NCI-H2171 (cell line): ENCODE measurements at regions not wholly inside any gene's neighbourhood (a gene's known extent, or its start where the extent isn't known, plus 50 kb on each side); places are given as distances from the start of the nearest gene placed in this dataset.
"Not testable (repeated sequence)": the region's sequence is repeated elsewhere in the genome, so short reads cannot be mapped to it uniquely, and the experiment has no call there.

Source experiments
- DNase-seq: peaks from one replicate; lab custom pipeline; 2025; lab: John Stamatoyannopoulos, UW

DNA sequence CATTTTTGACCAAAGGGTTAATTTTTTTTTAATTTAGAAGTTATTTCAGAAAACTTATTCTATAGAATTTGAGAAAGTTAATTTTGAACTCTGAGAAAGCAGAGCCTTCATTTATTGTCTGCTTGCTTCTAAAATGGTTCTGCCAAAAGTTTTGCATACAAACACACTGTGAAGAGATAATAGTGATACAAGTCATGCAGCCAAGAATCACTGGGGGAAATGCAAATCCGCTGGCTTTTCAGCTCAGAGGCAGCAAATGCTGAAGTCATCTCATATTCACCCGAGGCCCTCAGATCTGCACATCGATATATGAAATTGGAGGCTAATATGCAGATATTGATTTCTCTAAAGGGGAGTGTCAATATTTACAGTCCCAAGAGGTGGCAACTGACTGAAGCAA, 186.2 kb downstream of the KIT start:
- no peak for DNase-seq

DNA sequence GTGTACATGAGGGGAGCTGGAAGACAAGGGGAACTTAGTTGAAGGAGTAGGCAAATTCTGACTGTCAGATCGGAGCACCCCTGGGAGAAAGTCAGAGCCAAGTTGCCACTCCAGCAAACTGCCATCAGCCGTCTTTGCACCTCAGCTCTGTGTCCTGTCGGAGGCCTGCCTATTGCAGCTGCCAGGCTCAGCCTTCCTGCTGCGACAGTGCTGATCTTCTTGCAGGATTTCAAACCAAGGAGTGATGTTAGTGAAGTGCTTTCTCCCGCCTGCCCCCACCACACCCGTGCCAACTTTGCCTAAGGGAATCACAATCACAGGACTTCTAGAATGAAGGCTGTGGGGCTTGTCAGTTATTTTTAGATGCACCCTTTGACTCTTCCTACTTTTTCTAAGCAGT, 185.3 kb downstream of the KIT start:
- no peak for DNase-seq

DNA sequence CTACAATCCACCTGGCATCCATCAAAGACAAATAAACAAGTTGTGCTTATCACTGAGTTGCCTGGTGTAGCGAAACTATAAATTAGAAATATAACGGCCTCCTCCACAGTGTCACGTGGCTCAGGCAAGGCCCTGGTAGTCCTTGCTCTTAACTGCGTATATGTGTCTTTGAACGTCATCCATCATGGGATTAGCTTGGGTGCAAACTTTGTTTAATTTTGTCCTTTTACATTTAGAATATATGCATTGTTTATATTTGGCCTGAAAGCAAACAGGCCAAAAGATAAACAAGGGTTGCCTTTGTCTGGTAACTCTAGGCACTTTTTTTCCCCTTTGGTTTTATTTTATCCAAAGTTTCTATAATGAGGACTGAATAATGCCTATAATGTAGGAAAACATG, 184.9 kb downstream of the KIT start:
- no peak for DNase-seq

DNA sequence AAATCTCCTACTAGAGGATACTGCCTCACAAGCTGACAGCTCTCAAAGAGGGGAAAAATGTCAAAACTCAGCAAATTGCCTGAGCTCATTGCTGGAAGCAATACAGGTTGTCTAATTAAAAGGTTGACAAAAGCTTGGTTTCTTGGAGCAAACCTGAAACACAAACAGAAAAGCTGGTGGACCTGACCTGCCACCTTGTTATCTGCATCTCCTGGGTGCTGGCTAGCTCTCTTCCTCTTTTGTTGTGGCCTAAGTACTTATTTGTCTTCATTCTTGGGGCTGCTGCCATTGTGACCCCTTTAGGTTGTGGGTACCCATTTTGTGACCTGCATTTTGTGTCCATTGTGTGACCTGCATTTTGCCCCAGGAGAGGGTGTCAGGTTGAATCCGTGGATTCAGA, 184.5 kb downstream of the KIT start:
- DNase-seq: no peak

DNA sequence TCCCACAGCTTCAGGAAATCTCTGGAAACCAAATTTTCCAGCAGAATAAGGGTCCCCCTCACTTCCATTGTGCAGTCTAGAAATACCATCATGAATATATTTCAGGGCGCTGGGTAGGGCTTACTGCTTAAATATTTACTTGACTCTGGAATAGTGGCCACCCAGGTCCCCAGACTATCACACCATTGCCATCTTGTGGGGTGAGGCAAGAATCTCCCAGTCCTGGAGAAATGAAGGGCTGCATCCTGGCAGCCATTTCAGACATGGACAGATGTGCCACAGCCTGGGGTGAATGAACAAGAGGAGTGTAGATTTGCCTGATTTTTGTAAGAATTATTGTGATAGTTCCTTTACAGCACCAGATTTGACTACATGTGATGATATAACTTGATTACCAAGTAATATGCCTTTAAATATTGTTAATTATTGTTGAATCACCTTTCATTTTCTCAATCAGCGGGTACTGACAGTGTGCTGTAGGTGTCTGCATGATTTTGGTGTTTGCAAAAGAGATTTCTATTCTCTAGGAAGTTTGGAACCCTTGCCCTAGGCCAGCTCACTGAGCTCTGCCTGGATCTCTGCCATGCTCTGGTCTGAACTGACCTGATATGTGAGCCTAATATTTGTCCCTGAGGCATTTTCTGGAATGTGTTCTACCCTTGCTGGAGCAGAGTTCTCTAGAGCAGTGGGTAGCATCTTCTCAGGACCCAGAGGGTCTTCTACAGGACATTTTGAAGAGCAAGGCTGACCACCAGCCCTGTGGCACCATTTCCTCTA, 183.4 kb downstream of the KIT start:
- no peak for DNase-seq

DNA sequence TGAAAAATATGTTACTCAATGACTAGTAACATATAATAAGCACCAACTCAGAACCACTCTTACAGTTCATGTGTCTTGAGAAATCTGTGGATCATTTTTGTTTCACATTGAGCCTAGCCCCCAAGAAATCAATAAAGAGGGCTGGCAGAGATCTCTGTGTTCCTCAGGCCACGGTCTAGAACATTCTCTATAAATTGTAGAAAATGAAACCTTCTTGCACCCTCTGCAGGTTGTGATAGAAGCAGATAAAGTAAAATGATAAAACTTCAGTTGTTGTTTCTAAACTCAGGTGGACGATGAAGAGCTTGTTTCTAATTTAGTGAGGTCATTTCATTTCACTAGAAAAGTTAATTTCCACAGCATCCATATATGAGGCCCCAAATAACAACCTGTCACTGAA, 182.7 kb downstream of the KIT start:
- no peak for DNase-seq

DNA sequence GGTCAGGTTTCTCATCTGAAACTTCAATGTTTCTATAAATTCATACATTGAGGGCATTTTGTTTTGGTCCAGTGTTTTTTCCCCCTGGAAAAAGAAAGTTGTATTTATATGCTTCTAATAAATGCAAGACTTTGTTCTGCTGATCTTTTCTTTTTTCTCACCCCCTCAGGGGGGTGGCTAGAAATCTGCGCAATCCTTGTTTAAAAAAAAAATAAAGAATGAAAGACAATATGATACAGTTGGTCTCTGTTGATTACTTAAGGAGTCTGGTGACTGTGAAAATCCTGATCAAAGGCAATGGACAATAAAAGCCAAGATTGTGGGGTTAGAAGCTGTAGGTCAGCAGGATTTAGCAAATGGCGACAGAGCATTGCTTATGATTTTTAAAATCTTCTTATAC, 180.5 kb downstream of the KIT start:
- DNase-seq: no peak

DNA sequence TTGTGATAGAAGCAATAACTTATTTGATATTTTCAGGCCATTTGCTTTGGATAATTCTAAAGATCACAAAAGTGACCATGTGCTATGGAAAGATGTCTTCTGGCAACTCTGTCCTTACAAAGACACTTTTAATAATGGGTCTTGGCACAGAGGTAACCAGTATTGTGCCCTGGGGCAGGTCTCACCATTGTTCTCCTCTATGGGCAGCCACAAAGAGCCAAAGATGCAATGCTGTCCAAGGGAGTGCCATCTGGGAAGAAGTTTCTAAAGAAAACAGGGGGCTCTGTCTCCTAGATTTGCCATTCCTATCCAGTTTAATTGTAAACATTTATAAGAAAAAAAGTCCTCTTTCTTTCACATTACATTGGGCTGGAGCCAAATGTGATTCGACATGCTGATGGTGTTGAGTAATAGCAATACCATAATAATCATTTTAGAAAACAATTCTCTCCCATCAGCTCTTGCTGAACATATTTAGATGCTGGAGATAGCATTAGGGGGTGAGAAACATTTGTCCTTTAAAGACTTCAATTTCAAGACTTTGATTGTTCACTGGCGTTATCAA, 179.9 kb downstream of the KIT start:
- no peak for DNase-seq

DNA sequence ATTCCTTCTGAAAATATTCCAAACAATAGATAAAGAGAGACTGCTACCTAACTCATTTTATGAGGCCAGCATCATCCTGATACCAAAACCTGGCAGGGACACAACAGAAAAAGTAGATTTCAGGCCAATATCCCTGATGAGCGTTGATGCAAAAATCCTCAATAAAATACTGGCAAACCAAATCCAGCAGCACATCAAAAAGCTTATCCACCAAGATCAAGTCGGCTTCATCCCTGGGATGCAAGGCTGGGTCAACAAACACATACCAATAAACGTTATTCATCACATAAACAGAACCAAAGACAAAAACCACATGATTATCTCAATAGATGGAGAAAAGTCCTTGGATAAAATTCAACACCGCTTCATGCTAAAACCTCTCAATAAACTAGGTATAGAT, 170.6 kb downstream of the KIT start:
- not testable (repeated sequence) for DNase-seq

DNA sequence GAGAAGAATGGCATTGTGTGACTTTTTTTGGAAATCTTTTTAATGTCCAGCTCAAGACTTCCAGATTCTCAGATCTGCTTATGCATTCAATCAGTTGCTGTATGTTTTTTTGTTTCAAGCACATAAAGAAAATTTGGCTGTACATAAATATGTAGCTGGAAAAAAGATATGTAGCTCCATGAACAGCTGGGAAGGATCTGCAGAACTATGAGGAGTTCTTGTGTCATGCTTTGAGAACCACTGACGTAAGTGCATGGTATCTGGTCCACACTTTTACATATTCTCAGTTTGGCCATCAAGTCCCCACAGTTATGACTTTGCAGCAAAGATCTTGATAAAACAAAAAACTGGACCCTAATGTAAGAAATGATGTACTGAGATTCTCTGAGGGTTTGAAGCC, 165.9 kb downstream of the KIT start:
- DNase-seq: no peak

DNA sequence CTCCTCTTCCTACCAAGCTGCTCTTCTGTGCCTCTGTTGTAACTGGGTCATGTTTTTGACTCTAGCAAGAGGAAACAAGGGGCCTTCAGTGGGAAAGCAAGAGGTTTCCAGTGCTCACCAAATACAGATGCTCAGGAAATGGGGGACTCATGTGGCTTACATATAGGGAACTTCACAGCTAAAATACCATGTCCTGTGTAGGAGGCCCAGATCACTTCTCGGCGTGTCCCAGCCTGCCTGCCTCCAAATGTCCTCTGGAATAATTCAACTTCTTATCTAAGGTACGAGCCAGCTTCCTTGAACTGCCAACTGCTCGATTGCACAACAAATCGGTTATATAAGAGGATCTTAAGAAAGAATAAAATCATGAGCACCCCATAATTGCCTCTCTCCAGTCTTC, 161.3 kb downstream of the KIT start:
- no peak for DNase-seq

DNA sequence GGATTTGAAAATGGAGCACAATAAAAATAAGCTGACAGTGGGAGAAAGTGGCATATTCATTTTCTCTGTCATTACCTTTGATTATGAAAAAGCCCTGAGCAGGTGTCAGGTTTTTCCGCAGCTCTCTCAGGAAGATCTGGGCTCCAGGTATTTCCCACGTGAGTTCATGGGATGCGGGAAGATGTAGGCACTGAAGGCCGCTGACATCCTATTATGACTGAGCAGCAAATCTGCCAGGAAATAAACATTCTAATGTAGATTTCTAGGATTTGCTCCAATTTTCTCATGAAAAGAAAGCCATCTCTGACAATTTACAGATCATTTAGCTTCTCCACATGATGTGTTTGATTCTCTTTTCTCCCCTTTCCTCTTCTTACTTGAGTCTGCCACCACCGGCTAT, 160.7 kb downstream of the KIT start:
- DNase-seq: no peak

DNA sequence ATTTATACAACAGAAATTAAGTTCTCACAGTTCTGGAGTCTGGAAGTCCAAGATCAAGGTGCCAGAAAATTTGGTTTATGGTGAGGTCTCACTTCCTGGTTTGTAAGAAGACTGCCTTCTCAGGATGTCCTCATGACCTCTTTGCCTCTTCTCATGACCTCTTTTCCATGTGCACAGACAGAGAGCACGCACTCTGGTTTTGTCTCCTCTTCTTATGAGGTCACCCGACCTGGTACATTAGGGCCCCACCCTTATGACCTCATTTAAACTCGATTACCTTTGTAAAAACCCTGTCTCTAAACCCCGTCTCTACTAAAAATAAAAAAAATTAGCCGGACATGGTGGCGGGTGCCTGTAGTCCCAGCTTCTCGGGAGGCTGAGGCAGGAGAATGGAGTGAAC, 155.9 kb downstream of the KIT start:
- DNase-seq: no peak

DNA sequence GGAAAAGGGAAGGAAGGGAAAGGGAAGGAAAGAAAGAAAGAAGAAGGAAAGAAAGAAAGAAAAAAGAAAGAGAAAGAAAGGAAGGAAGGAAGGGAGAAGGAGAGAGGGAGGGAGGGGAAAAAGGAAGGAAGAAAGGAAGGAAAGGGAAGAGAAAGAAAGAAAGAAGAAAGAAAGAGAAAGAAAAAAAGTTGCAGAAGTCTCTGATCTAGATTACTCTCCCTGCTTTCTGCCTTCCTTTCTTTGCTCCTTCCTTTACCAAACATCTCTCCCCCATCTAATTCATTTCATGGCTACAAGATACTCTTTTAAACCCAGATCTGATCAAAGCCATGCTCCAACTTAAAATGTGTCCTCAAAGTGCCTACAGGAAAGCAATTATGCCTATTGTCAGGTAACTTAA, 148.6 kb downstream of the KIT start:
- no peak for DNase-seq

DNA sequence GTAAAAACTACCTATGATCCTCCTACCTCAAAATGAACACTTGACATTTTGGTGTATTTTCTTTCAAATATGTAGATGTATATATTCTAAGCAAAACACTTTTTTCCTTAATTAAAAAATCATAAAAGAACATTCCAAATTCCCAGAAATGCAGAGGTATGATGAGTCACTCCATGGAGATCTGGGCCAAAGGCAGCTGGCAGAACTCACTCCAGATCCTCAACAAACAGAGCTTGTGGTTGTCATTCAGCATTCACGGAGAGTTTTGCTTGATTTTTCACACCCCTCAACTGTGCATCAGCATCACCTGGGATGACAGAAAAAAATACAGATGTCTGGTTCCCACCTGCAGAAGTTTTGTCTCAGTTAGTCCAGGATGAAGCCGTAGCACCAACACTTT, 144.6 kb downstream of the KIT start:
- no peak for DNase-seq

DNA sequence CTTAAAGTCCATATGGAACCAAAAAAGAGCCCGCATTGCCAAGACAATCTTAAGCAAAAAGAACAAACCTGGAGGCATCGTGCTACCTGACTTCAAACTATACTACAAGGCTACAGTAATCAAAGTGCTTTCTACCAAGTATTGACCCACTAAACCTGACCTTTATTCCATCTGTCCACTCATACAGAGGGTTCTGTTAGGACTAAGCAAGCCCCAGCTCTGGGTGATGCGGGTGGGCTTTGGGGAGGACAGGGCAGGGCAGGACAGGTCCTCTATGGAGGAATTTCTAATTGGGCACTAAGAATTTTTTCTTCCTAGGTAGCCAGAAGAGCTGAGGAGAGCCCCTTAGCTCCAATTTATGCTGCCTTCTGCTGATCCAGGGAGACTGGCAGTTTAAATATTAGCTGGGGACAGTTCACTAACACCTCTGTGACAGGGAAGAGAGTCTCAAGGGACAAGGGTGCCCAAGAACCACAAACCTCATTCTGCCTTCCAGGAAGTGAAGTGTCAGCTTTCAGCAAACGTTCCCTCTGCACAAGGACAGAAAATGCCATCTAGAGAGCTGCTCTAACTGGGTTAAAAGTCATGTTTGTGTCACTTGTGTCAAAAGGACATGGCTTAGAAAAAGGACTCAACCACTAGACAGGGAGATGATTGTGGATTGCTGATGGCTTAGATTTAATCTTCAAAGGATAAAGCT, 143.2 kb downstream of the KIT start:
- no peak for DNase-seq

DNA sequence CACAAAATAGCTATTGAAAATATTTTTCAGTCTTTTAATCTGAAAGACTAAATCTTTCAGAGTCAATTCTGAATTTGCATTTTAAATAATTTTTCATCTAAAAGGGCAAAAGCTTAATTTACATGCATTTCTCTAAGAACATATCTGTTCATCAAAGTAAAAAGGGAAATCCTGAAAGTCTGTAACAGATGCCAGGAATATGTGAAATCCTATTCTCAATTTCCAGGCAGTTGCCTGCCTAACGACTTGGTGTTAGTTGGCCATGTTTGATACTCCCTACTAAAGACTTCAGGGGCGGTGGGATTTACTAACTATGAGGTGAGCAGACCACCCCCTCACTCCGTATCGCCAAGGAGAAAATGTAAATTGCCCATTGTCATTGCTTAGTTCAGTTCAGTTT, 136.8 kb downstream of the KIT start:
- DNase-seq: no peak

DNA sequence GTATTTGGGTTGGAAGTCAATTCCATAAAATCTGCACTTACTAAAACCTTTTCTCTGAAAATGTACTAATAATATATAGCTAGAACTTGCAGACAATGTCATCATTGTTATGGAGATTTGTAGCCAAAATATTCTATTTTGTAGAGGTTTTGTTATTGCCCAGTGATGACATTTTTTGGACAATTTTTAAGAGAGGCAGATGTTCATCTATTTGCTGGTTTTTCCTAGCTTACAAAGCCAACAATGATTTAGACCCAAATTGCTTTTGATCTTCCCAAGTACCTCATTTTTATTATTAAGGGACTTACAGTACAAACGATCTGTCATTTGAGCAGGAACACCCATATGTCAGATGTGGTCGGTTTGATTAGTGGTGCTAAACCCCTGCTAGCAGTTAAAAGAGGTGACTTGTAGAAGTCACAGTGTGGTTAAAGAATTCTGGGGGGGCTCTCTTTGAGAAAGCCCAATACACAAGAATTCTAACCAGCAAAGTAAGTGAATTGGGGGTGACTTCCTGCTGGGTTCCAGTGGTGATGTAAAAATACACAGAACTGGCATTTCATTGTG, 136.2 kb downstream of the KIT start:
- DNase-seq: no peak
